ENCODE measurements at regions not wholly inside any gene's neighbourhood (a gene's known extent, or its start where the extent isn't known, plus 50 kb on each side); places are given as distances from the start of the nearest gene placed in this dataset.

- SMC1A ChIA-PET (ENCODE audit: uncharacterized antibody, unreplicated experiment), result no interaction called here
- RAD21 ChIA-PET (ENCODE audit: unreplicated experiment), result no interaction called here
- Histone ChIP-seq H2AFZ (ENCODE audit: control insufficient read depth, low read depth, low read length) (no peak overlapping the region), H3K4me2 (ENCODE audit: control insufficient read depth, insufficient read depth) (no peak overlapping the region), H3K36me3 (ENCODE audit: control insufficient read depth in 2 of 2, insufficient read depth in 2 of 2, low read length in 1 of 2) (no peaks in the 10 kb centered on the region), H4K20me1 (ENCODE audit: control insufficient read depth, insufficient read depth) (no peaks in the 10 kb centered on the region), H3K4me3 (no peak overlapping the region), H3K4me1 (ENCODE audit: control insufficient read depth, insufficient read depth, low read length) (no peaks in the 10 kb centered on the region), H3K79me2 (ENCODE audit: control insufficient read depth, insufficient read depth, low read length) (no peaks in the 10 kb centered on the region), H3K27me3 (replicated peaks in 1 of 2; ENCODE audit: control insufficient read depth in 2 of 2, insufficient read depth in 2 of 2, low read length in 1 of 2) (no peaks in the 10 kb centered on the region), H3K9me3 (replicated peaks; ENCODE audit: control insufficient read depth, insufficient read depth, low read length) (no peaks in the 10 kb centered on the region), H3K27ac (ENCODE audit: control insufficient read depth, insufficient read depth) (no peak overlapping the region), H3K9ac (ENCODE audit: control insufficient read depth, insufficient read depth, low read length) (no peak overlapping the region)
- in situ Hi-C loops (cut with MboI) (no loop called here), intact Hi-C loops (cut with micrococcal nuclease; ENCODE audit: unreplicated experiment) (loop anchor here (10.0 kb wide), 1 partner anchor 136 kb away; no protein-coding TSS in a partner anchor)
- TF ChIP-seq NRF1 (conservative IDR thresholded peaks at IDR 0.05; ENCODE audit: low read depth, low read length) (no peak), PBX3 (IDR thresholded peaks at IDR 0.05; ENCODE audit: insufficient replicate concordance, low read depth, low read length) (no peak), ASH2L (IDR thresholded peaks at IDR 0.05; ENCODE audit: borderline replicate concordance, low read depth) (no peak), MLLT1 (IDR thresholded peaks at IDR 0.05) (no peak), IRF4 (IDR thresholded peaks at IDR 0.05; ENCODE audit: low read depth, low read length) (no peak), ZBTB40 (IDR thresholded peaks at IDR 0.05; ENCODE audit: borderline replicate concordance) (no peak), MXI1 (IDR thresholded peaks at IDR 0.05; ENCODE audit: low read depth, low read length) (no peak), NR2C1 (IDR thresholded peaks at IDR 0.05) (no peak), RB1 (IDR thresholded peaks at IDR 0.05; ENCODE audit: borderline replicate concordance) (no peak), ZZZ3 (IDR thresholded peaks at IDR 0.05; ENCODE audit: control insufficient read depth, insufficient read length, low read depth) (no peak), SKIL (IDR thresholded peaks at IDR 0.05; ENCODE audit: low read depth, poor library complexity, severe bottlenecking) (no peak), ZNF384 (IDR thresholded peaks at IDR 0.05; ENCODE audit: borderline replicate concordance, low read depth, low read length) (no peak), TAF1 (IDR thresholded peaks at IDR 0.05; ENCODE audit: borderline replicate concordance, low read depth, low read length) (no peak), IKZF1 (conservative IDR thresholded peaks at IDR 0.05) (no peak), HDAC6 (IDR thresholded peaks at IDR 0.05; ENCODE audit: unreplicated experiment) (no peak), MYB (IDR thresholded peaks at IDR 0.05; ENCODE audit: borderline replicate concordance, low read depth, low read length) (no peak)
- CTCF ChIA-PET, result interaction anchor here (1.6 kb wide), 1 partner anchor 80 kb away, joined by 4 read pairs; no protein-coding TSS in a partner anchor
- ATAC-seq, result no peak
- no peak for DNase-seq (ENCODE audit: low read depth, low spot score)
- FAIRE-seq, result no peak
- POLR2A ChIA-PET, result no interaction called here
- no TSS peak for BruUV-seq (replicated peaks)
Observed at GRCh38 chr15:35671197-35671596, 125.2 kb upstream of the DPH6 start.

Data from GM12878 (cell line).